HPDE6-E6E7 (cell line): ENCODE measurements at regions not wholly inside any gene's neighbourhood (a gene's known extent, or its start where the extent isn't known, plus 50 kb on each side); places are given as distances from the start of the nearest gene placed in this dataset.
"Not testable (repeated sequence)": the region's sequence is repeated elsewhere in the genome, so short reads cannot be mapped to it uniquely, and the experiment has no call there.

Source experiments
- DNase-seq: peaks from one replicate; pipeline ENCODE4 v3.0.0; 2011; ENCODE audit warnings: missing footprints; ENCODE audit errors: extremely low spot score

- DNase-seq = no peak
These were observed 121.2 kb upstream of the HES1 start for GRCh38 chr3:194014756-194015155.

- no peak for DNase-seq
These were observed 116.4 kb upstream of the HES1 start for GRCh38 chr3:194019398-194020165.

GRCh38 chr3:194022052-194022451, 113.9 kb upstream of the HES1 start:
- no peak for DNase-seq

- DNase-seq = no peak
These were observed 113.1 kb upstream of the HES1 start for GRCh38 chr3:194022816-194023215.

- no peak for DNase-seq
These were observed 112.3 kb upstream of the HES1 start for GRCh38 chr3:194023501-194024280.

GRCh38 chr3:194025119-194025518, 110.8 kb upstream of the HES1 start:
- DNase-seq = no peak

- DNase-seq = no peak
These were observed 110.0 kb upstream of the HES1 start for GRCh38 chr3:194025951-194026350.

GRCh38 chr3:194028434-194029004, 107.4 kb upstream of the HES1 start:
- no peak for DNase-seq

- DNase-seq = no peak
These were observed 106.1 kb upstream of the HES1 start for GRCh38 chr3:194029846-194030245.

- no peak for DNase-seq
These were observed 105.6 kb upstream of the HES1 start for GRCh38 chr3:194030372-194030771.

GRCh38 chr3:194031349-194031748, 104.6 kb upstream of the HES1 start:
- DNase-seq = no peak

- DNase-seq = no peak
These were observed 103.9 kb upstream of the HES1 start for GRCh38 chr3:194031867-194032635.

GRCh38 chr3:194032828-194033435, 103.0 kb upstream of the HES1 start:
- no peak for DNase-seq

- DNase-seq = no peak
These were observed 101.3 kb upstream of the HES1 start for GRCh38 chr3:194034346-194035336.

- DNase-seq = no peak
These were observed 100.4 kb upstream of the HES1 start for GRCh38 chr3:194035406-194036138.

GRCh38 chr3:194036842-194037241, 99.1 kb upstream of the HES1 start:
- DNase-seq = no peak

GRCh38 chr3:194038346-194038745, 97.6 kb upstream of the HES1 start:
- not testable (repeated sequence) for DNase-seq

GRCh38 chr3:194038960-194039359, 97.0 kb upstream of the HES1 start:
- no peak for DNase-seq

- no peak for DNase-seq
These were observed 95.3 kb upstream of the HES1 start for GRCh38 chr3:194040516-194041273.
